ENCODE measurements at regions not wholly inside any gene's neighbourhood (a gene's known extent, or its start where the extent isn't known, plus 50 kb on each side); places are given as distances from the start of the nearest gene placed in this dataset.
"Not testable (repeated sequence)": the region's sequence is repeated elsewhere in the genome, so short reads cannot be mapped to it uniquely, and the experiment has no call there.

GRCh38 chr2:223474893-223475292 lies 127.3 kb downstream of the SCG2 start:
- no peak for DNase-seq

DNA sequence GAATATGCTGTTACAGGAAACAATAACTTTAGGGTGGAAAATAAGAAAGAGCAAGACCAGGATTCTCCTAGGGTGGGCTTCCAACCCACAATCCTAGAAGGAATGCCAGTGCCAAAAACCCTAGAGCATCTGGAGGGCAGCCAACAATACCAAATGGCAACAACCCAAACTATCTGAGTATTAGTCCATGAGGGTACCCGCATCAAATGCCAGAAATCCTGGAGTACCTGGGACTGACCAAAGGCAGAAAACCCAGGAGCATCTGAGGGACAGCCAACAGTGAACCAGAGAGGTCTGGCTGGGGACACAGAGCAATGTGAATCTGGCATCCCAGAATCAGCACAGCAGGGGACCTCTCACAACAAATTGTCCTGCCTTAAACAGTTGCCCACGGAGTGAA lies 126.3 kb downstream of the SCG2 start:
- no peak for DNase-seq

GRCh38 chr2:223477318-223477717 lies 124.8 kb downstream of the SCG2 start:
- no peak for DNase-seq

DNA sequence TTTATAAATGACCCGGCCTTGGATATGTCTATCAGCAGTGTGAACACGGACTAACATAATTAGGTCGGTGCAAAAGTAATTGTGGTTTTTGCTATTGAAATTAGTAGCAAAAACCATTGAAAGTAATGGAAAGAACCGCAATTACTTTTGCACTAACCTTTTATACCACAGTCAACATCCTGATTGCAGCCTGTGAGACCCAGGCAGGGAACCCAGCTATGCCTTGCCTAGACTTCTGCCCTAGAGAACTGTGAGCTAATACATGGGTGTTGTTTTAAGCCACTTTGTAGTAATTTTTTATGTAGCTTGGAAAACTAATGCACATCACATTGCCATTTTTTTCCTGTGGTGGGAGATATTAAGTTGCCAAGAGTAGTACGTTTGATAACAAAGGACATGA lies 120.7 kb downstream of the SCG2 start:
- no peak for DNase-seq

DNA sequence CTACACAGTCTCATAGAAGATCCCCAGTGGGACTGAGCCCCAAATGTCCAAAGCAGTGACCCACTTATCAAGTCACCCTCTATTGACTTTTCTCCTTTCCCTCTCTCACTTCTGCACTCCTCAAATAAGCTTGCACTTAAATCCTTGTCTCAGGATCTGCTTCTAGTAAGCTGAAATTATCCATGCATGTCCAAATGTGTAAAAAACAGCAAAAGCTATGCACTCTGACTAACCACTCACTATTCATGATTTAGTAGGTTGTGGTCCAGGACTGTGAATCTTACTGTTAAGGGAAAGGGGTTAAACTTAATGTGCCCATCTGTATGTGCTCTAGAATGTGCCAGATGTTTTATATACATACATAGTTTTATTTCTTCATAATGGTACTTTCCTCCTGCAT lies 115.4 kb downstream of the SCG2 start:
- DNase-seq = no peak

DNA sequence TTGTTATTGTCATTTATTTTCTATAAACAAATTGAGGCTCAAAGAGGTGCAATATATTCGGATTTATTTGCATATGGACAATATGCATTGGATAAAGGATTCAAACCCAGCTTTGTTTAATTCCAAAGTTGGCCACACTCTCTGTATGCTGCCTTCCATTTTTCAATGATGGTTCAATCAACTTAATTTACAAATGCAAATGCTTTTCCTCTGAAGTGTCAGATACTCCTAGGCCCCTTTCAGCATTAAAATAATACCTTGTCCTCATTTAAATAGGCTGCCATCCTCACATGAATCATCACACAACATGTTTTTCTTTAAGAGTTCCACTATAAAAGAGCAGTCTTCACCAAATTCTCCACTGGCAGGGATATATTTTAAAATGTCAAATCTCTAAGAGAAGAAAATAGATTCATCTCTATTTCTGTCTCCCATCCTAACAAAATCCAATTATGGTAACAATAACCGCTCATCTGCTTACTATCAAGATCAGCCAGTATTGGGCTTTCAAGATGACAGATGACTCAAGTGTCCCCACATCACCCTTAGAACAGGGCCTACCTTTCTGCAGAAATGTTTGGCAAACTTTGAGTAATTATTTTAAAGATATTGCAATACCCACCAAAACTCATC lies 114.8 kb downstream of the SCG2 start:
- no peak for DNase-seq

DNA sequence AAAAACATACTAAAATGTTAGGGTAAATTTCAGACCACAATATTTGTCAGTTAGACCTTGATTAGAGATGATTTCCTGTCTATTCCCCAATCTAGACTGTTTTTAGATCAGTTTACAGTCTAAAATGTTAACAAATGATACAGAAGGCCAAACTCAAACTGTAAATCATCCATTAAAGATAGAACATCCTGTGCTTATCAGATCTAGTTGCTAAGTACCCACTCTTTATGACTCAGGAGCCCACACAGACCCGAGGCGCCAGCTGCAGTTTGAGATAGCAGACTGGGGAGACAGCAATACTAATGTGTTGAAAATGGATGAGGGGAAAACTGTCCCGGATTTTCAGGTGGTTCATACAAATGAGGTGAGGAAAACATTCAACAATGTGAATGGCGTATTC lies 113.3 kb downstream of the SCG2 start:
- DNase-seq = no peak

DNA sequence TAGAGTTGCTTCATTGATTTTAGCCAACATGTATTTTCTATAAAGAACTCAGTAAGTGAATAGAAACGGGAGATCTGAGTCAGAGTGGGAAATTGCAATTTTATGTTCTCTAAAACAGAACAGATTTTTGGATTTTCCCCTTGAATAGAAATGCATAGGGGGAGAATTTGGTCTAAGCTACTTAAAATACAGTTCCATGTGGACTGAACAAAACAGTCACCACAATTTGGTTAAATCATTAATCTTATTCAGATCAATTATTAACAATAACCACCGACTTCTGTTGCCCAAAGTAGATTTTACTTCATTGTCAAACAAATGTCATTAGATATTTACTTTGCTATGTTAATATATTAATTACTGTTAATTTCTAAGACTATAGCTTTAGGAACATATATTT lies 107.7 kb downstream of the SCG2 start:
- no peak for DNase-seq

DNA sequence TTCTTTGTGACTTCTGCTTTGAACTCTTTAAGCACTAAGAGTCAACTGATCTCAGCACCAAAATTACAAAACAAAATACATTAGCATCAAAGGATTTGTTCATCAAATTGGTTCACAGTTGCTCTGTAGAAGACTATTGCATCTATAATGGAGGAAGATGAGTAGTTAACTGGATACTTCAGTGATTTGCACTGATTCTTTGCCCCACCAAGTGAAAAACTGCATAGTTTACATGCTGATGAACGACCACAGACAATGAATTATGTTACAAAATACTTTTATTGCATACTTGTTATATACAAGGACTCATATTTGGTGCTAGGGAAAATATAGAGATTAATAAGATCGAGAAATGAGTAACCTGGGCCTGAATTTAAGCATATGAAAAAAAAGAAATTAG lies 107.2 kb downstream of the SCG2 start:
- DNase-seq = no peak

- not testable (repeated sequence) for DNase-seq
Observed at GRCh38 chr2:223496853-223497252, 105.3 kb downstream of the SCG2 start.

GRCh38 chr2:223500709-223501108 lies 101.5 kb downstream of the SCG2 start:
- DNase-seq = no peak

- no peak for DNase-seq
Observed at GRCh38 chr2:223501641-223502040, 100.5 kb downstream of the SCG2 start.

- no peak for DNase-seq
Observed at GRCh38 chr2:223503746-223504145, 98.4 kb downstream of the SCG2 start.

DNA sequence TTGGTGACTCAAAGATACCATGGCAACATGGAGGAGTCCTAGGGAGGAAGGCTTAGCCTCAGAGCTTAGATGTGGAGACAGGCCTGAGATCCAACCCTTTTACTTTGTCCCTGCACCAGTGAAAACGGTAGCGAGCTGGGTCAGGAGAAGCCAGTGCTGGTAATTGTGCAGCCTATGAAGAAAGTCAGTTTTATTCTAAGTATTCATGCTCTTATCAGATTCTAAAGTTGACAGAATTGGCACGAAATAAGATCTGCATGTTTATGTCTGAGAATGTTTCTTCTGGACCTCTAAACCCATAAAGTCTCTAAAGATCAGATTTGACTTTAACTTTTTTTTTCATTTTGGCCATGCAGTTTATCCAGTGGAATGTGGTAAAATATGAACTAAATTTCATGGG lies 93.8 kb downstream of the SCG2 start:
- no peak for DNase-seq

- DNase-seq = no peak
Observed at GRCh38 chr2:223510713-223511112, 91.4 kb downstream of the SCG2 start.

DNA sequence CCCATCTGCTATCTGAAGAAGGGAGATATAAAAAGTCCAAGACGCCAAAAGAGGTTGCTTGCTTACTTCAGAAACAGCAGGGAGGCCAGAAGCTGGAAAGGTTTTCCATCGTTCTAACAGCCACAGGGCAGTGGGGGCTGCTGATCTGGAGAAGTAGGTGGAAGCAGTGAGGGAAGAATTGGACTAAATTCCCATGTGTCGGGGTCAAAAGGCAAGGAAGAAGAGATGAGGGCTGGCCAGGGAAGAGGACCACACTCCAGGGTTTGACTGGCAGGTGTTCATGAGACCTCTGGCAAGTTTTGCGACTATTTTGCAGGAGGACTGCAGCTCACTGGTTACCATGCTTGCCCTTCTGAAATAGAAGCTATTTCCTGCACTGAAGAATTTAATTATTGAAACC lies 91.0 kb downstream of the SCG2 start:
- no peak for DNase-seq

- no peak for DNase-seq
Observed at GRCh38 chr2:223513771-223514455, 88.2 kb downstream of the SCG2 start.

DNA sequence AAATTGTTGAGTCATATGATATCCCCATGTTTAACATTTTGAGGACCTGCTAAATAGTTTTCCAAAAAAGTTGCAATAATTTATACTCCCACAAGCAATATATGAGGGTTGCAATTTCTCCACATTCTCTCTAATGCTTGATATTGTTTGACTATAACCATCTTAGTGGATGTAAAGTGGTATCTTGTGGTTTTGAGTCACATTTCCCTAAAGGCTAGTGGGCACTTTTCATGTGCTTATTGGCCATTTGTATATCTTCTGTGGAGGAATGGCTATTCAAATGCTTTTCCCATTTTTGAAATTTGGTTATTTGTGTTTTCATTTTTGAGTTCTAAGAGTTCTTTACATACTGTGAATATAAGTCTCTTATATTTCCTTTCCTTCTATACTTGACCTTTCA lies 82.7 kb downstream of the SCG2 start:
- DNase-seq = no peak

- no peak for DNase-seq
Observed at GRCh38 chr2:223522796-223523195, 79.4 kb downstream of the SCG2 start.

GRCh38 chr2:223523551-223524001 lies 78.6 kb downstream of the SCG2 start:
- no peak for DNase-seq

GRCh38 chr2:223524066-223524465 lies 78.1 kb downstream of the SCG2 start:
- no peak for DNase-seq

DNA sequence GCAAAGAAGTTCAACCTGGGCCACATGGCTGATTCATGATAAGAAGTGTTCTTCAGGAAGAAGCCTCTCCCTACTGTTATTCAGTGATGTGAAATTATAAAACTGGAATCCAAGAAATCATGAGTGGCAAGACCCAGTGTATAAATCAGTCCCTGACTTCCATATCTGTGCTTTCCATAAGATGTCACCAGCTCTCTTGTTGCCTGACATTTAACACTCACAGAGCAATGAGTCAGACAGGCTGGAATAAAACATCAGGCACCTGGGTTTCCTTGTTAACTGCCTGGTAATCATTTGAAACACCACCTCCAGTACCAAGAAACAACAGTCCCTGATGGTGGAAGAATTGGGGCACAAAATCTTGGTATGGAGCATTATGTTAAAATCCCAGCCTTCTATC lies 76.1 kb downstream of the SCG2 start:
- no peak for DNase-seq

GRCh38 chr2:223528036-223528435 lies 74.1 kb downstream of the SCG2 start:
- no peak for DNase-seq

GRCh38 chr2:223529696-223530095 lies 72.5 kb downstream of the SCG2 start:
- DNase-seq = no peak

DNA sequence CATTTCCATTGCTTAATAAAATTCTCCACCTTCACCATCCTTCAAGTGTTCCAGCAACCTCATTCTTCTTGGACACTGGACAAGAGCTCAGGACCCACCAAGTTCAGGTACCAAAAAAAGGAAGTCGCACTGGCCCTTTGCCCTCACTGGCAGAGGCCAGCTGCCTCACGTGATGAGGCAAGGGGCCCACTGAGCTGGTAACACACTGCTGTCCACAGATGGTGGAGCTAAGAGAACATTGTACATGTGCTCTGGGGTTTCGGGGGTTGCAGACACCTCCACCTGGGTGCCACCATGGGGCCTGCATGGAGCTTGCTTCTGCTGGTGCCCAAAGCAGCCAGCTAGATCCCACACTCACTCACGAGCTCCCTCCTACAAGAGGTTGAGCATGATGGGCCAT lies 71.3 kb downstream of the SCG2 start:
- no peak for DNase-seq

Measured in NCI-H1092 (cell line).